NB4 (cell line): ENCODE measurements at regions not wholly inside any gene's neighbourhood (a gene's known extent, or its start where the extent isn't known, plus 50 kb on each side); places are given as distances from the start of the nearest gene placed in this dataset.

Experiments used
- DNase-seq: peaks from one replicate; pipeline ENCODE4 v3.0.0; 2010; ENCODE audit warnings: low read depth
- H3K4me3 ChIP-seq: one replicate; pipeline ENCODE4 v1.5.1; 2011; ENCODE audit warnings: mild to moderate bottlenecking, low read depth, low read length, moderate library complexity
- CTCF ChIP-seq: IDR thresholded peaks from one replicate; pipeline ENCODE4 v1.5.1; 2012; ENCODE audit warnings: low read depth, low read length
- MAX ChIP-seq: IDR thresholded peaks from 2 replicates; pipeline ENCODE4 v1.6.1; 2011; ENCODE audit warnings: low read depth, low read length
- MYC ChIP-seq: IDR thresholded peaks from 2 replicates; pipeline ENCODE4 v1.6.1; 2011; ENCODE audit warnings: low read depth, low read length
- POLR2A ChIP-seq: IDR thresholded peaks from 2 replicates; pipeline ENCODE4 v1.6.1; 2011; ENCODE audit warnings: mild to moderate bottlenecking; ENCODE audit not compliant: insufficient read length; ENCODE audit errors: extremely low read depth

- DNase-seq = no peak
- no peak for TF ChIP-seq MAX
- TF ChIP-seq POLR2A = no peak
- TF ChIP-seq CTCF = no peak
- H3K4me3 ChIP-seq = no peak overlapping the region
These were observed 396.8 kb upstream of the SHH start for GRCh38 chr7:156209087-156209486.

GRCh38 chr7:156207306-156207705 is 395.0 kb upstream of the SHH start:
- H3K4me3 ChIP-seq = no peak overlapping the region
- DNase-seq = no peak
- no peak for TF ChIP-seq POLR2A
- no peak for TF ChIP-seq MAX
- TF ChIP-seq MYC = no peak
- no peak for TF ChIP-seq CTCF

- no peak for TF ChIP-seq CTCF
- TF ChIP-seq POLR2A = no peak
- no peak for TF ChIP-seq MYC
- no peak for TF ChIP-seq MAX
- no peak for DNase-seq
- H3K4me3 ChIP-seq = no peak overlapping the region
These were observed 393.9 kb upstream of the SHH start for GRCh38 chr7:156206174-156206573.

- TF ChIP-seq MYC (no peak), CTCF (no peak), POLR2A (no peak), MAX (no peak)
- no peak for DNase-seq
- no peak overlapping the region for H3K4me3 ChIP-seq
These were observed 392.6 kb upstream of the SHH start for GRCh38 chr7:156204820-156205219.

GRCh38 chr7:156203923-156204322 is 391.7 kb upstream of the SHH start:
- H3K4me3 ChIP-seq = no peak overlapping the region
- no peak for DNase-seq
- TF ChIP-seq CTCF (no peak), MYC (no peak), POLR2A (no peak), MAX (no peak)

GRCh38 chr7:156198277-156198676 is 386.0 kb upstream of the SHH start:
- DNase-seq = no peak
- no peak overlapping the region for H3K4me3 ChIP-seq
- no peak for TF ChIP-seq MYC
- no peak for TF ChIP-seq CTCF
- no peak for TF ChIP-seq POLR2A
- no peak for TF ChIP-seq MAX
